ENCODE measurements at regions not wholly inside any gene's neighbourhood (a gene's known extent, or its start where the extent isn't known, plus 50 kb on each side); places are given as distances from the start of the nearest gene placed in this dataset.
"Not testable (repeated sequence)": the region's sequence is repeated elsewhere in the genome, so short reads cannot be mapped to it uniquely, and the experiment has no call there.

DNA sequence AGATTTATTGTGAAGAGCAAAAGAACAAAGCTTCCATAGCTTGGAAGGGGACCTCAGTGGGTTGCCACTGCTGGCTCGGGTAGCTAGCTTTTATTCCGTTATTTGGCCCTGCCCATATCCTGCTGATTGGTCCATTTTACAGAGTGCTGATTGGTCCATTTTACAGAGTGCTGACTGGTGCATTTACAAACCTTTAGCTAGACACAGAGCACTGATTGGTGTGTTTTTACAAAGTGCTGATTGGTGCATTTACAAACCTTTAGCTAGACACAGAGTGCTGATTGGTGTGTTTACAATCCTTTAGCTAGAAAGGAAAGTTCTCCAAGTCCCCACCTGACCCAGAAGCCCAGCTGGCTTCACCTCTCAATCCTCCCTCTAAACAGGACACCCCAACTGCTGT lies 91.6 kb downstream of the EBLN2 start:
- H3K18ac ChIP-seq (ENCODE audit: low read length); H3K23ac ChIP-seq (ENCODE audit: low read length); H3K4me2 ChIP-seq (ENCODE audit: low read length); H2BK5ac ChIP-seq (ENCODE audit: low read depth, low read length, poor library complexity); H3K27me3 ChIP-seq (ENCODE audit: insufficient read depth, low read length); H3K79me1 ChIP-seq (ENCODE audit: low read length); H3K4me1 ChIP-seq (ENCODE audit: control insufficient read depth in 1 of 2, insufficient read depth in 2 of 2, low read length in 2 of 2); H3K79me2 ChIP-seq (ENCODE audit: control insufficient read depth, insufficient read depth, low read length, poor library complexity); H2BK12ac ChIP-seq (ENCODE audit: low read length); H2AFZ ChIP-seq (ENCODE audit: insufficient read depth, low read length, poor library complexity); H4K91ac ChIP-seq (ENCODE audit: low read depth, low read length); H4K8ac ChIP-seq (ENCODE audit: low read depth, low read length); H2BK120ac ChIP-seq (ENCODE audit: insufficient read depth, low read length, poor library complexity); H3K9ac ChIP-seq (ENCODE audit: low read length); H3K9me3 ChIP-seq (ENCODE audit: insufficient read depth, low read depth, low read length); H3K4ac ChIP-seq (ENCODE audit: low read depth, low read length); H4K12ac ChIP-seq (ENCODE audit: low read depth, low read length); DNase-seq; H3K14ac ChIP-seq (ENCODE audit: low read length); H3K36me3 ChIP-seq (ENCODE audit: control insufficient read depth in 1 of 2, insufficient read depth in 2 of 2, low read length in 2 of 2); H3K27ac ChIP-seq (ENCODE audit: low read depth, low read length); H3K4me3 ChIP-seq (ENCODE audit: low read depth, low read length); H2AK5ac ChIP-seq (ENCODE audit: low read length): not testable (repeated sequence)
- no CpG with 5 or more reads among the region's 2 CpGs for WGBS (ENCODE audit: extremely low coverage, insufficient coverage, insufficient read length)

GRCh38 chr3:73154261-73154660 lies 92.8 kb downstream of the EBLN2 start:
- not testable (repeated sequence) for H2BK12ac ChIP-seq (ENCODE audit: low read length); H3K23ac ChIP-seq (ENCODE audit: low read length); H3K4me2 ChIP-seq (ENCODE audit: low read length); H4K8ac ChIP-seq (ENCODE audit: low read depth, low read length); H3K27me3 ChIP-seq (ENCODE audit: insufficient read depth, low read length); H3K79me1 ChIP-seq (ENCODE audit: low read length); H3K14ac ChIP-seq (ENCODE audit: low read length); H3K4ac ChIP-seq (ENCODE audit: low read depth, low read length); DNase-seq; H3K27ac ChIP-seq (ENCODE audit: low read depth, low read length); H3K18ac ChIP-seq (ENCODE audit: low read length); H4K12ac ChIP-seq (ENCODE audit: low read depth, low read length); H2AK5ac ChIP-seq (ENCODE audit: low read length); H3K4me3 ChIP-seq (ENCODE audit: low read depth, low read length); H3K36me3 ChIP-seq (ENCODE audit: control insufficient read depth in 1 of 2, insufficient read depth in 2 of 2, low read length in 2 of 2); H3K9ac ChIP-seq (ENCODE audit: low read length); H2BK5ac ChIP-seq (ENCODE audit: low read depth, low read length, poor library complexity); H3K79me2 ChIP-seq (ENCODE audit: control insufficient read depth, insufficient read depth, low read length, poor library complexity); H2BK120ac ChIP-seq (ENCODE audit: insufficient read depth, low read length, poor library complexity); H3K4me1 ChIP-seq (ENCODE audit: control insufficient read depth in 1 of 2, insufficient read depth in 2 of 2, low read length in 2 of 2); H2AFZ ChIP-seq (ENCODE audit: insufficient read depth, low read length, poor library complexity); H3K9me3 ChIP-seq (ENCODE audit: insufficient read depth, low read depth, low read length); H4K91ac ChIP-seq (ENCODE audit: low read depth, low read length)
- no CpG with 5 or more reads among the region's 3 CpGs for WGBS (ENCODE audit: extremely low coverage, insufficient coverage, insufficient read length)

GRCh38 chr3:73155441-73155840 lies 94.0 kb downstream of the EBLN2 start:
- H2BK12ac ChIP-seq (ENCODE audit: low read length); H3K4me2 ChIP-seq (ENCODE audit: low read length): not testable (repeated sequence)
- no CpG with 5 or more reads among the region's 3 CpGs for WGBS (ENCODE audit: extremely low coverage, insufficient coverage, insufficient read length)

DNA sequence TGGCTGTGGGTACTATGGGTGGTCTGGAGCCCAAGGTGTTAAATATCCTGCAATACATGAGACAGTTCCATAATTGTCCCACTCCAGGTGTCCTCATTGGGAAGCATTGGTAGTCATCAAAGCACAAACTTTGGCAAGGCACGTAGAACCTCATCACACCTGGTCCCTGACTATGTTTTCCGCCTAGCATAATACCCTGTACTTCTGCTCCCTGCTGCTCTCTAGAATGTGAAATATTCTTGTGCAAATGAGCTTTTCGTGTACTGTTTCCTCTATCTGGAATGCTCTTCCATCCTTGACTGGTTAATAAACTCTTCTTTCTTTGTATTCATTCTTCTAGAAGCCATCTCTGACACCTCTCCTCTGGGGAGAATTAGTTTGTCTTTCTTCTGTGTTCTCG lies 103.2 kb downstream of the EBLN2 start:
- no peaks in the 10 kb centered on the region for H3K4me1 ChIP-seq (ENCODE audit: control insufficient read depth in 1 of 2, insufficient read depth in 2 of 2, low read length in 2 of 2)
- no peak overlapping the region for H3K4ac ChIP-seq (ENCODE audit: low read depth, low read length)
- no CpG with 5 or more reads among the region's 4 CpGs for WGBS (ENCODE audit: extremely low coverage, insufficient coverage, insufficient read length)
- no peak overlapping the region for H2BK5ac ChIP-seq (ENCODE audit: low read depth, low read length, poor library complexity)
- no peak overlapping the region for H2BK12ac ChIP-seq (ENCODE audit: low read length)
- H3K4me2 ChIP-seq (ENCODE audit: low read length): no peak overlapping the region
- no peak overlapping the region for H3K14ac ChIP-seq (ENCODE audit: low read length)
- no peak overlapping the region for H2AFZ ChIP-seq (ENCODE audit: insufficient read depth, low read length, poor library complexity)
- H3K23ac ChIP-seq (ENCODE audit: low read length): no peak overlapping the region
- H2BK120ac ChIP-seq (ENCODE audit: insufficient read depth, low read length, poor library complexity): no peak overlapping the region
- no peaks in the 10 kb centered on the region for H3K36me3 ChIP-seq (ENCODE audit: control insufficient read depth in 1 of 2, insufficient read depth in 2 of 2, low read length in 2 of 2)
- H3K9me3 ChIP-seq (ENCODE audit: insufficient read depth, low read depth, low read length): no peaks in the 10 kb centered on the region
- H3K18ac ChIP-seq (ENCODE audit: low read length): no peak overlapping the region
- no peak overlapping the region for H4K12ac ChIP-seq (ENCODE audit: low read depth, low read length)
- no peaks in the 10 kb centered on the region for H3K79me2 ChIP-seq (ENCODE audit: control insufficient read depth, insufficient read depth, low read length, poor library complexity)
- no peak for DNase-seq
- H4K91ac ChIP-seq (ENCODE audit: low read depth, low read length): no peak overlapping the region
- H3K27ac ChIP-seq (ENCODE audit: low read depth, low read length): no peak overlapping the region
- no peaks in the 10 kb centered on the region for H3K27me3 ChIP-seq (ENCODE audit: insufficient read depth, low read length)
- no peaks in the 10 kb centered on the region for H3K79me1 ChIP-seq (ENCODE audit: low read length)
- H3K4me3 ChIP-seq (ENCODE audit: low read depth, low read length): no peak overlapping the region
- H4K8ac ChIP-seq (ENCODE audit: low read depth, low read length): no peak overlapping the region
- H3K9ac ChIP-seq (ENCODE audit: low read length): no peak overlapping the region
- no peak overlapping the region for H2AK5ac ChIP-seq (ENCODE audit: low read length)

More at GRCh38 chr3:73155441-73155840, 94.0 kb downstream of the EBLN2 start:
- not testable (repeated sequence) for H4K91ac ChIP-seq (ENCODE audit: low read depth, low read length); H3K79me1 ChIP-seq (ENCODE audit: low read length); H3K79me2 ChIP-seq (ENCODE audit: control insufficient read depth, insufficient read depth, low read length, poor library complexity); H2AK5ac ChIP-seq (ENCODE audit: low read length); H3K4me3 ChIP-seq (ENCODE audit: low read depth, low read length); H2AFZ ChIP-seq (ENCODE audit: insufficient read depth, low read length, poor library complexity); H3K23ac ChIP-seq (ENCODE audit: low read length); H2BK5ac ChIP-seq (ENCODE audit: low read depth, low read length, poor library complexity); H3K9me3 ChIP-seq (ENCODE audit: insufficient read depth, low read depth, low read length); H3K9ac ChIP-seq (ENCODE audit: low read length); H3K4ac ChIP-seq (ENCODE audit: low read depth, low read length); H3K18ac ChIP-seq (ENCODE audit: low read length); H3K27me3 ChIP-seq (ENCODE audit: insufficient read depth, low read length); H2BK120ac ChIP-seq (ENCODE audit: insufficient read depth, low read length, poor library complexity); H3K14ac ChIP-seq (ENCODE audit: low read length); H4K8ac ChIP-seq (ENCODE audit: low read depth, low read length); H3K4me1 ChIP-seq (ENCODE audit: control insufficient read depth in 1 of 2, insufficient read depth in 2 of 2, low read length in 2 of 2); DNase-seq; H3K36me3 ChIP-seq (ENCODE audit: control insufficient read depth in 1 of 2, insufficient read depth in 2 of 2, low read length in 2 of 2); H3K27ac ChIP-seq (ENCODE audit: low read depth, low read length); H4K12ac ChIP-seq (ENCODE audit: low read depth, low read length)

Measured in trophoblast cell (in vitro differentiated cells and primary cell).